Lower leg skin (tissue), 4 donors: ENCODE measurements at regions not wholly inside any gene's neighbourhood (a gene's known extent, or its start where the extent isn't known, plus 50 kb on each side); places are given as distances from the start of the nearest gene placed in this dataset.

ENCODE experiments used
- DNase-seq, 2 donors: peaks; one replicate each; pipeline ENCODE4 v3.0.0-alpha.2; 2019; ENCODE audit warnings: low spot score in 2 of 2
- H3K4me3 ChIP-seq: fragments of 200-600 bp; sonication (generic); 2 replicates; pipeline ENCODE4 v1.5.1; 2017; ENCODE audit warnings: mild to moderate bottlenecking, low read depth; ENCODE audit not compliant: poor library complexity, severe bottlenecking
- POLR2A ChIP-seq, 2 donors: fragments of 450-650 bp; IDR thresholded peaks; one replicate each; pipeline ENCODE4 v1.6.1; 2016 to 2017; ENCODE audit warnings: antibody characterized with exemption in 2 of 2, mild to moderate bottlenecking in 1 of 2, moderate library complexity in 1 of 2
- WGBS, 2 donors: methylation state at CpG; one replicate each; pipeline ENCODE4 v1.1.5; 2018; 5-methylcytosine and 5-hydroxymethylcytosine counted together
- intact Hi-C: fragments of 100-400 bp; cut with DNase I; formaldehyde crosslinking; loops from one replicate; pipeline ENCODE4 v1.15.0; 2023; ENCODE audit warnings: low total_unique reads
- TF ChIP-seq, protein P1 (sequence below), 3 donors: fragments of 450-650 bp; IDR thresholded peaks; one replicate each; pipeline ENCODE4 v1.5.1; 2016; ENCODE audit warnings: antibody characterized with exemption in 3 of 3, mild to moderate bottlenecking in 3 of 3, moderate library complexity in 2 of 3

DNA sequence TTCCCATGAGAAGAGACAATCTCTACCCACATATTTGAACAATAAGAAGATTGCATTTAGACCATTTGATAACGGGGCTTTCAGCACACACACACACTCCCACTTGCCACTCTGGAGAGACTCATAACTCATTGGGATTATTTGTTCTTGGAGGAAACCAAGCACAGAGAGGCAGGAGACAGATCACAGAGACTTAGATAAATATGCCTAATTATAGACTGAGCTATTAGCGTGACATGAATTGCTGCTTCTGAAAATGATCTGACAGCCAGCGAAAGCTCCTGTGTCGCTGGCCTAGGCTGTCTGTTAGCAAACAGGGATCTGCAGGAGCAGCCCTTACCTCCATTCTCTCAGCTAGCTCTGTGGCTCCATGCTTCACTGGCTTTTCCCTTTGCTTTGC, 111.4 kb downstream of the CCNA1 start:
- intact Hi-C loops, result no loop called here
- 55 to 66% methylated on average over 4 of the region's 4 CpGs for WGBS, 2 donors
- no peak for DNase-seq
- H3K4me3 ChIP-seq, result no peak overlapping the region
- TF ChIP-seq, protein P1, sequence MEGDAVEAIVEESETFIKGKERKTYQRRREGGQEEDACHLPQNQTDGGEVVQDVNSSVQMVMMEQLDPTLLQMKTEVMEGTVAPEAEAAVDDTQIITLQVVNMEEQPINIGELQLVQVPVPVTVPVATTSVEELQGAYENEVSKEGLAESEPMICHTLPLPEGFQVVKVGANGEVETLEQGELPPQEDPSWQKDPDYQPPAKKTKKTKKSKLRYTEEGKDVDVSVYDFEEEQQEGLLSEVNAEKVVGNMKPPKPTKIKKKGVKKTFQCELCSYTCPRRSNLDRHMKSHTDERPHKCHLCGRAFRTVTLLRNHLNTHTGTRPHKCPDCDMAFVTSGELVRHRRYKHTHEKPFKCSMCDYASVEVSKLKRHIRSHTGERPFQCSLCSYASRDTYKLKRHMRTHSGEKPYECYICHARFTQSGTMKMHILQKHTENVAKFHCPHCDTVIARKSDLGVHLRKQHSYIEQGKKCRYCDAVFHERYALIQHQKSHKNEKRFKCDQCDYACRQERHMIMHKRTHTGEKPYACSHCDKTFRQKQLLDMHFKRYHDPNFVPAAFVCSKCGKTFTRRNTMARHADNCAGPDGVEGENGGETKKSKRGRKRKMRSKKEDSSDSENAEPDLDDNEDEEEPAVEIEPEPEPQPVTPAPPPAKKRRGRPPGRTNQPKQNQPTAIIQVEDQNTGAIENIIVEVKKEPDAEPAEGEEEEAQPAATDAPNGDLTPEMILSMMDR (IDR thresholded peaks at IDR 0.05), result no peak
- no peak for TF ChIP-seq POLR2A (IDR thresholded peaks at IDR 0.05)

DNA sequence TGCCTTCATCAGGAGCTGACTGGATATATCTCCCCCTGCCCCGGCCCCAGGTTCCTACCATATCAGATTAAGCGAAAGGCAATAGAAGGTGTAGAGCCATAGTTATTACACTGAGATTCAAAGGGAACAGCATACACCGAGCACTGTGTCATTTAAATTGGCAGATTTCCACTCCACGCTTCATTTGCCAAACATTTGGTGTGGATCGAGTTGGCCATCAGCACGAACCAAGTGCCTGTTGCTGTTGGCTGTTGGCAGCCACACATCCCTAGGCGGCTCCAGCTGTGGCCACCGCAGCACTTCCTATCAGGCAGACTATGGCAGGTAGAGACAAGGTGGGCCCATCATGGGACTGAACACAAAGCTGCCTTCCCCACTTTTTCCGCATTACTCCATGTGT, 115.8 kb downstream of the CCNA1 start:
- no peak overlapping the region for H3K4me3 ChIP-seq
- TF ChIP-seq, protein P1 (IDR thresholded peaks at IDR 0.05), result no peak
- no peak for TF ChIP-seq POLR2A (IDR thresholded peaks at IDR 0.05)
- WGBS, 2 donors, result 49% methylated on average over 9 of the region's 9 CpGs
- DNase-seq, result no peak
- intact Hi-C loops, result no loop called here

DNA sequence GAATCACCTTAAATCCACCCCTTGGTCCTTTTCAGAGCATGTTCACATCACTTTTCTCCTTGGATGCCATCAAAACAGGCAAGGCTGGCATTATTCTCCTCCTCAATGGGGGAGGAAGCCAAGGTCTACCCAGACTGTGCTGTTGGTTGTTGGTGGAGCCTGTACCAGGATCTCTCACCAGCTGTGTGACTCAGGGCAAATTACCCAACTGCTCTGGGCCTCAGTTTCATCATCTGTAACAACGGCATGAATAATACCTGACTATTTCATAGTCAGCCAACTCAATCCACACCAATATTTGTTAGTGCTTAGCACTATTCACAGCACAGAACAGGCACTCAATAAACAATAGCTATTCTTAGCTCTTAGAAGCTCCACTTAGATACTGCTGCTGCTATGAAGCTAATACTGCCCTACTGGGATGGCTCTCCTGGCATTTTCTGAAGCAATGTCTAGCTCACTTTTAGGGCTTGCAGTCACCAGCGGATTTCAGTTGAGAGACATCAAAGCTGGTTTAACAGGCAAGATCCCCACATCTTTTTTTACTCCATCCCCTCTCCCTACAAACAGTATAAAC, 116.9 kb downstream of the CCNA1 start:
- no peak for TF ChIP-seq POLR2A (IDR thresholded peaks at IDR 0.05)
- TF ChIP-seq, protein P1 (IDR thresholded peaks at IDR 0.05), result no peak
- H3K4me3 ChIP-seq, result no peak overlapping the region
- WGBS, 2 donors, result 84 to 87% methylated on average over 2 of the region's 2 CpGs
- intact Hi-C loops, result no loop called here
- DNase-seq, result no peak

DNA sequence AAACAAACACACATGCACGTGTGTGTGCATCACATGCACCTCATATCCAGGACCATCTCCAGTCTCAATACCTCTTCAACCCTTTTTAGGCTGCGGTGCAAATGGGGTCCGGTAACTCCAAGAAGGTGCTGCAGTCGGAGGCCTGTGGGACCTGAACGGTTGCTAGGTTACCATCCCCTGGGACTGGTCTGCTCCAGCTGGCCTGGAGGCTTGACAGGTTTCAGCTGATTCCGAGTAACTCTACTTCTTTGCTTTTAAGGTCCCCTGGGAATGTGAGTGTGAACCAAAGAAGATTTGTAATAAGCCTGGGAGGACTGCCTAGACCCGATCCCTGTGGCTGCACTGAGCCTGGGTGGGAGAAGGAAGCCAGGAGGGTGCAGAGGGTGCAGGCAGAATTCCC, 117.5 kb downstream of the CCNA1 start:
- no peak for TF ChIP-seq POLR2A (IDR thresholded peaks at IDR 0.05)
- TF ChIP-seq, protein P1 (IDR thresholded peaks at IDR 0.05), result no peak
- intact Hi-C loops, result no loop called here
- 53 to 68% methylated on average over 7 of the region's 7 CpGs for WGBS, 2 donors
- DNase-seq, result no peak
- H3K4me3 ChIP-seq, result no peak overlapping the region

DNA sequence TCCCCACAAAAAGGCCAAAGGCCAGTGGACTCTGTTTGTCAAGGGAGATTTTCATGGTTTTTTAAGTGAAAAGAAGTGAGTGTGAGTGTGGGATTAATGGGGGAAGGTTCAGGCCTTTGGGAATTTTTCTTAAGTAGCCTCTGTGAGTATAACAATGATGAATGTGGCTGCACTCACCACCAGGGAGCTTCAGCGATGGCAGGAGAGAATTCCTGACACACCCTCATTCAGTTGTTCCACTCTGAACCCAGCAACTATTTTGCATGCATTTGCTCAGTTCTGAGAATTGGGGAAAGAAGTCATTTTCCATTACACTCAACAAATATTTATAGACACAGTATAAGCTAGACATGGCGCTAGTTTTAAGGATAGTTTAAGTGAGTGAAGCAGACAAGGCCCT, 117.9 kb downstream of the CCNA1 start:
- WGBS, 2 donors, result 61 to 72% methylated on average over 2 of the region's 2 CpGs

DNA sequence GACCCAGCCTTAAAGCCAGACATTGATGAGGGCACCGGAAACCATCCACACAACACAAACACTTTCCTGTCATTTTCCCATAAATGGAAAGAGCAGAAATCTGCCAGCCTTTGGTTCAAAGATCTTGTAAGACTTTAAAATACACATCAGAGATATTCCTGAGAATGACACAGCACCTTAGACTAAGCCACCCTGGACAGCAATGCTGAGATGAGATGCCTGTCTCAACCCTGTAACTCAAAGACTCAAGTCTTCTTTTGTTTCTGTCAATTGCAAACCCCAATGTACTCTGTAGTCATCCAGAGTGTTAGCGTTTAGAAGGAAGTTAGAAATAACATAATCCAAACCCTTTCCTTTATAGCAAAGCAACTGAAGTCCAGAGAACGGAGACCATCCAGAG, 119.2 kb downstream of the CCNA1 start:
- TF ChIP-seq POLR2A (IDR thresholded peaks at IDR 0.05), result no peak
- TF ChIP-seq, protein P1 (IDR thresholded peaks at IDR 0.05), result no peak
- intact Hi-C loops, result no loop called here
- no peak overlapping the region for H3K4me3 ChIP-seq
- 91 to 93% methylated on average over 3 of the region's 3 CpGs for WGBS, 2 donors
- DNase-seq, result no peak

More for the DNA sequence above, 117.9 kb downstream of the CCNA1 start:
- TF ChIP-seq POLR2A (IDR thresholded peaks at IDR 0.05), result no peak
- DNase-seq, result no peak
- no peak overlapping the region for H3K4me3 ChIP-seq
- intact Hi-C loops, result no loop called here
